ENCODE measurements at regions not wholly inside any gene's neighbourhood (a gene's known extent, or its start where the extent isn't known, plus 50 kb on each side); places are given as distances from the start of the nearest gene placed in this dataset.

DNA sequence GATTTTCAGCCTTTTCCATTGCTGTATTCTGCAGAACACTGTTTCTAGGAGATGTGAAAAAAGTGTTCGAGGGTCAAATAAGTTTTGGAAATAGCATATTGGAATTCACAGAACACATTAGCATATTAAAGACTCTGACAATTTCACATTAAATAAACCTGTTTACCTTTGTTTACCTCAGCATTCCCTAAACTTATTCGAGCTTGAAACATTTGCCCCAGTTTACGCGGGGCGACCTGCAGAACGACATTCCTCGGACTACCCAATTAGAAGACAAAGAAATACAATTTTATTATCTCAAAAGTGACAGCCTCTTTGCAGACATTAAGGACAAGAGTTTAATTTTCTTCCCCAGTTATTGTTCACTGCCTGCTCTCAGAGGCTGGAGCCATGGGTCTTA lies 110.3 kb upstream of the NFIB start:
- Histone ChIP-seq H4K20me1 (replicated peaks; ENCODE audit: insufficient read depth) (no peaks in the 10 kb centered on the region), H3K4me2 (peak overlapping the region; percentile 41), H3F3A (replicated peaks; ENCODE audit: low read depth) (no peaks in the 10 kb centered on the region), H3K27me3 (ENCODE audit: insufficient read depth) (no peaks in the 10 kb centered on the region), H3K27ac (ENCODE audit: low read depth) (peak overlapping the region; percentile 65; the same call in 1 of the 2 replicates), H2AFZ (no peak overlapping the region), H3K4me3 (no peak overlapping the region), H3K79me2 (replicated peaks; ENCODE audit: insufficient read depth) (no peaks in the 10 kb centered on the region), H3K9me2 (ENCODE audit: insufficient read depth) (no peaks in the 10 kb centered on the region), H3K4me1 (ENCODE audit: insufficient read depth) (peaks cover 42% of the 10 kb centered on the region), H3K36me3 (ENCODE audit: insufficient read depth) (no peaks in the 10 kb centered on the region)
- DNase-seq (ENCODE audit: low spot score): peak; percentile 54
- Mint-ChIP-seq H3K9me3 (no peaks in the 10 kb centered on the region; the same call in 2 of the 3 replicates), H3K4me3 (no peak overlapping the region), H3K27ac (peak overlapping the region; percentile 67; the same call in 1 of the 2 replicates), H3K4me1 (peaks cover 57% of the 10 kb centered on the region), H3K27me3 (ENCODE audit: insufficient read depth, low read depth, poor library complexity) (peaks cover 2% of the 10 kb centered on the region), H3K36me3 (ENCODE audit: low read depth) (no peaks in the 10 kb centered on the region)
- no peak for ATAC-seq
- TF ChIP-seq POLR2AphosphoS5 (IDR thresholded peaks at IDR 0.05; ENCODE audit: low read depth): no peak
- TF ChIP-seq, protein P1, sequence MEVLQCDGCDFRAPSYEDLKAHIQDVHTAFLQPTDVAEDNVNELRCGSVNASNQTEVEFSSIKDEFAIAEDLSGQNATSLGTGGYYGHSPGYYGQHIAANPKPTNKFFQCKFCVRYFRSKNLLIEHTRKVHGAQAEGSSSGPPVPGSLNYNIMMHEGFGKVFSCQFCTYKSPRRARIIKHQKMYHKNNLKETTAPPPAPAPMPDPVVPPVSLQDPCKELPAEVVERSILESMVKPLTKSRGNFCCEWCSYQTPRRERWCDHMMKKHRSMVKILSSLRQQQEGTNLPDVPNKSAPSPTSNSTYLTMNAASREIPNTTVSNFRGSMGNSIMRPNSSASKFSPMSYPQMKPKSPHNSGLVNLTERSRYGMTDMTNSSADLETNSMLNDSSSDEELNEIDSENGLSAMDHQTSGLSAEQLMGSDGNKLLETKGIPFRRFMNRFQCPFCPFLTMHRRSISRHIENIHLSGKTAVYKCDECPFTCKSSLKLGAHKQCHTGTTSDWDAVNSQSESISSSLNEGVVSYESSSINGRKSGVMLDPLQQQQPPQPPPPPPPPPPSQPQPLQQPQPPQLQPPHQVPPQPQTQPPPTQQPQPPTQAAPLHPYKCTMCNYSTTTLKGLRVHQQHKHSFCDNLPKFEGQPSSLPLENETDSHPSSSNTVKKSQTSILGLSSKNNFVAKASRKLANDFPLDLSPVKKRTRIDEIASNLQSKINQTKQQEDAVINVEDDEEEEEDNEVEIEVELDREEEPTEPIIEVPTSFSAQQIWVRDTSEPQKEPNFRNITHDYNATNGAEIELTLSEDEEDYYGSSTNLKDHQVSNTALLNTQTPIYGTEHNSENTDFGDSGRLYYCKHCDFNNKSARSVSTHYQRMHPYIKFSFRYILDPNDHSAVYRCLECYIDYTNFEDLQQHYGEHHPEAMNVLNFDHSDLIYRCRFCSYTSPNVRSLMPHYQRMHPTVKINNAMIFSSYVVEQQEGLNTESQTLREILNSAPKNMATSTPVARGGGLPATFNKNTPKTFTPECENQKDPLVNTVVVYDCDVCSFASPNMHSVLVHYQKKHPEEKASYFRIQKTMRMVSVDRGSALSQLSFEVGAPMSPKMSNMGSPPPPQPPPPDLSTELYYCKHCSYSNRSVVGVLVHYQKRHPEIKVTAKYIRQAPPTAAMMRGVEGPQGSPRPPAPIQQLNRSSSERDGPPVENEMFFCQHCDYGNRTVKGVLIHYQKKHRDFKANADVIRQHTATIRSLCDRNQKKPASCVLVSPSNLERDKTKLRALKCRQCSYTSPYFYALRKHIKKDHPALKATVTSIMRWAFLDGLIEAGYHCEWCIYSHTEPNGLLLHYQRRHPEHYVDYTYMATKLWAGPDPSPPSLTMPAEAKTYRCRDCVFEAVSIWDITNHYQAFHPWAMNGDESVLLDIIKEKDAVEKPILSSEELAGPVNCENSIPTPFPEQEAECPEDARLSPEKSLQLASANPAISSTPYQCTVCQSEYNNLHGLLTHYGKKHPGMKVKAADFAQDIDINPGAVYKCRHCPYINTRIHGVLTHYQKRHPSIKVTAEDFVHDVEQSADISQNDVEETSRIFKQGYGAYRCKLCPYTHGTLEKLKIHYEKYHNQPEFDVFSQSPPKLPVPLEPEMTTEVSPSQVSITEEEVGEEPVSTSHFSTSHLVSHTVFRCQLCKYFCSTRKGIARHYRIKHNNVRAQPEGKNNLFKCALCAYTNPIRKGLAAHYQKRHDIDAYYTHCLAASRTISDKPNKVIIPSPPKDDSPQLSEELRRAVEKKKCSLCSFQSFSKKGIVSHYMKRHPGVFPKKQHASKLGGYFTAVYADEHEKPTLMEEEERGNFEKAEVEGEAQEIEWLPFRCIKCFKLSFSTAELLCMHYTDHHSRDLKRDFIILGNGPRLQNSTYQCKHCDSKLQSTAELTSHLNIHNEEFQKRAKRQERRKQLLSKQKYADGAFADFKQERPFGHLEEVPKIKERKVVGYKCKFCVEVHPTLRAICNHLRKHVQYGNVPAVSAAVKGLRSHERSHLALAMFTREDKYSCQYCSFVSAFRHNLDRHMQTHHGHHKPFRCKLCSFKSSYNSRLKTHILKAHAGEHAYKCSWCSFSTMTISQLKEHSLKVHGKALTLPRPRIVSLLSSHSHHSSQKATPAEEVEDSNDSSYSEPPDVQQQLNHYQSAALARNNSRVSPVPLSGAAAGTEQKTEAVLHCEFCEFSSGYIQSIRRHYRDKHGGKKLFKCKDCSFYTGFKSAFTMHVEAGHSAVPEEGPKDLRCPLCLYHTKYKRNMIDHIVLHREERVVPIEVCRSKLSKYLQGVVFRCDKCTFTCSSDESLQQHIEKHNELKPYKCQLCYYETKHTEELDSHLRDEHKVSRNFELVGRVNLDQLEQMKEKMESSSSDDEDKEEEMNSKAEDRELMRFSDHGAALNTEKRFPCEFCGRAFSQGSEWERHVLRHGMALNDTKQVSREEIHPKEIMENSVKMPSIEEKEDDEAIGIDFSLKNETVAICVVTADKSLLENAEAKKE (CRISPR knock-in tag; IDR thresholded peaks at IDR 0.05): no peak
- no peak for TF ChIP-seq EZH2 (IDR thresholded peaks at IDR 0.05; ENCODE audit: low read depth, unreplicated experiment)
- TF ChIP-seq, protein P2, sequence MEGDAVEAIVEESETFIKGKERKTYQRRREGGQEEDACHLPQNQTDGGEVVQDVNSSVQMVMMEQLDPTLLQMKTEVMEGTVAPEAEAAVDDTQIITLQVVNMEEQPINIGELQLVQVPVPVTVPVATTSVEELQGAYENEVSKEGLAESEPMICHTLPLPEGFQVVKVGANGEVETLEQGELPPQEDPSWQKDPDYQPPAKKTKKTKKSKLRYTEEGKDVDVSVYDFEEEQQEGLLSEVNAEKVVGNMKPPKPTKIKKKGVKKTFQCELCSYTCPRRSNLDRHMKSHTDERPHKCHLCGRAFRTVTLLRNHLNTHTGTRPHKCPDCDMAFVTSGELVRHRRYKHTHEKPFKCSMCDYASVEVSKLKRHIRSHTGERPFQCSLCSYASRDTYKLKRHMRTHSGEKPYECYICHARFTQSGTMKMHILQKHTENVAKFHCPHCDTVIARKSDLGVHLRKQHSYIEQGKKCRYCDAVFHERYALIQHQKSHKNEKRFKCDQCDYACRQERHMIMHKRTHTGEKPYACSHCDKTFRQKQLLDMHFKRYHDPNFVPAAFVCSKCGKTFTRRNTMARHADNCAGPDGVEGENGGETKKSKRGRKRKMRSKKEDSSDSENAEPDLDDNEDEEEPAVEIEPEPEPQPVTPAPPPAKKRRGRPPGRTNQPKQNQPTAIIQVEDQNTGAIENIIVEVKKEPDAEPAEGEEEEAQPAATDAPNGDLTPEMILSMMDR (conservative IDR thresholded peaks at IDR 0.05; ENCODE audit: low read depth in 2 of 2): no peak
- TF ChIP-seq ZNF331 (CRISPR knock-in tag; IDR thresholded peaks at IDR 0.05; ENCODE audit: low read depth): no peak
- no peak for TF ChIP-seq CREB1 (CRISPR knock-in tag; IDR thresholded peaks at IDR 0.05; ENCODE audit: low read depth)
- no peak for TF ChIP-seq JUNB (IDR thresholded peaks at IDR 0.05; ENCODE audit: unreplicated experiment)
- TF ChIP-seq ZNF114 (CRISPR knock-in tag; IDR thresholded peaks at IDR 0.05): no peak
- TF ChIP-seq NANOG (IDR thresholded peaks at IDR 0.05; ENCODE audit: borderline replicate concordance): no peak
